Endothelial cell of umbilical vein (primary cell): ENCODE measurements at regions not wholly inside any gene's neighbourhood (a gene's known extent, or its start where the extent isn't known, plus 50 kb on each side); places are given as distances from the start of the nearest gene placed in this dataset.

ENCODE experiments used
- BruUV-seq: library from RNA; stranded (reverse); fragments of 400-500 nt; replicated peaks from 2 replicates; lab custom pipeline; 2021; lab: Mats Ljungman, UMichigan
- CTCF ChIA-PET: fragments of 300-600, 350-600 bp; sonication (Branson Sonifier 250); formaldehyde crosslinking; loops from one replicate; lab custom pipeline; 2021; ENCODE audit warnings: antibody characterized with exemption, inconsistent platforms; lab: Charles Lee
- POLR2A ChIA-PET: fragments of 300-600, 350-600 bp; sonication (Branson Sonifier 250); formaldehyde crosslinking; loops from one replicate; lab custom pipeline; 2021; ENCODE audit warnings: antibody characterized with exemption, inconsistent platforms; lab: Charles Lee
- DNase-seq: peaks from one replicate; pipeline ENCODE4 v3.0.0-alpha.2; 2011; ENCODE audit warnings: low read depth, low spot score
- FAIRE-seq: peaks from 2 replicates; lab custom pipeline; 2011; peaks lifted over from hg19 to GRCh38; lab: Jason Lieb, UNC
- H2AFZ ChIP-seq: 2 replicates; pipeline ENCODE4 v1.6.0; 2012; ENCODE audit warnings: low read depth, low read length, control low read depth, inconsistent platforms
- H3K27ac ChIP-seq: 2 replicates; pipeline ENCODE4 v1.5.1; 2011; ENCODE audit warnings: low read depth, mild to moderate bottlenecking, control low read depth, low read length, moderate library complexity; ENCODE audit not compliant: insufficient read depth
- H3K27me3 ChIP-seq, 2 experiments: 2 replicates each; pipeline versions ENCODE4 v1.6.0 to v1.6.1; 2011; ENCODE audit warnings: low read length in 2 of 2, mixed read lengths in 1 of 2; ENCODE audit not compliant: control insufficient read depth in 2 of 2, insufficient read depth in 2 of 2
- H3K36me3 ChIP-seq, 2 experiments: 2 replicates in 1 of 2; 3 replicates in 1 of 2; pipeline ENCODE4 v1.5.1; 2011; ENCODE audit warnings: low read length in 2 of 2, mild to moderate bottlenecking in 1 of 2, moderate library complexity in 1 of 2; ENCODE audit not compliant: control insufficient read depth in 2 of 2, insufficient read depth in 2 of 2; ENCODE audit errors: extremely low read depth in 1 of 2
- H3K4me1 ChIP-seq: 3 replicates; pipeline ENCODE4 v1.5.1; 2011; ENCODE audit warnings: mild to moderate bottlenecking, low read length; ENCODE audit not compliant: control insufficient read depth, insufficient read depth; ENCODE audit errors: extremely low read depth
- H3K4me2 ChIP-seq: 2 replicates; pipeline ENCODE4 v1.6.1; 2011; ENCODE audit warnings: low read length, control low read depth, mixed read lengths; ENCODE audit not compliant: insufficient read depth
- H3K4me3 ChIP-seq, 3 experiments: fragments of 200-600 bp in 1 of 3; sonication (generic), shearing (Covaris generic) in 1 of 3; replicated peaks in 1 of 3; 2 replicates each; pipeline ENCODE4 v1.5.1; 2011 to 2016; ENCODE audit warnings: control low read depth in 3 of 3, low read length in 3 of 3, mild to moderate bottlenecking in 2 of 3, inconsistent platforms in 1 of 3, low read depth in 1 of 3, moderate library complexity in 1 of 3; ENCODE audit not compliant: insufficient read depth in 1 of 3
- H3K79me2 ChIP-seq: 2 replicates; pipeline ENCODE4 v1.6.0; 2012; ENCODE audit warnings: low read length, inconsistent platforms; ENCODE audit not compliant: control insufficient read depth, insufficient read depth
- H3K9ac ChIP-seq: replicated peaks from 2 replicates; pipeline ENCODE3; 2011; ENCODE audit warnings: low read length, control low read depth; ENCODE audit not compliant: insufficient read depth; ENCODE audit errors: extremely low read depth
- H3K9me1 ChIP-seq: replicated peaks from 3 replicates; pipeline ENCODE4 v1.6.0; 2011; ENCODE audit warnings: mild to moderate bottlenecking, low read length; ENCODE audit not compliant: control insufficient read depth, insufficient read depth; ENCODE audit errors: extremely low read depth
- H3K9me3 ChIP-seq: replicated peaks from 2 replicates; pipeline ENCODE4 v1.5.1; 2012; ENCODE audit warnings: low read length, inconsistent platforms; ENCODE audit not compliant: control insufficient read depth, insufficient read depth
- H4K20me1 ChIP-seq: replicated peaks from 2 replicates; pipeline ENCODE3; 2011; ENCODE audit warnings: mild to moderate bottlenecking, low read length; ENCODE audit not compliant: control insufficient read depth, insufficient read depth; ENCODE audit errors: extremely low read depth
- CTCF ChIP-seq, 2 donors: IDR thresholded peaks; 1 replicate in 1 of 2; 2 replicates in 1 of 2; pipeline ENCODE4 v1.5.1; 2011; ENCODE audit warnings: low read length in 2 of 2, mild to moderate bottlenecking in 2 of 2, moderate library complexity in 2 of 2, control low read depth in 1 of 2, inconsistent platforms in 1 of 2, low read depth in 1 of 2; ENCODE audit not compliant: insufficient read depth in 1 of 2; ENCODE audit errors: extremely low read depth in 1 of 2
- EZH2 ChIP-seq: IDR thresholded peaks from 2 replicates; pipeline ENCODE4 v1.6.1; 2012; ENCODE audit warnings: borderline replicate concordance, low read depth, mild to moderate bottlenecking, moderate library complexity, low read length, inconsistent platforms; ENCODE audit not compliant: severe bottlenecking
- FOS ChIP-seq: IDR thresholded peaks from 2 replicates; pipeline ENCODE4 v1.6.1; 2011; ENCODE audit warnings: mild to moderate bottlenecking, low read length, moderate library complexity, borderline replicate concordance; ENCODE audit not compliant: insufficient read depth
- GATA2 ChIP-seq: IDR thresholded peaks from 2 replicates; pipeline ENCODE4 v1.7.0; 2011; ENCODE audit warnings: low read depth, mild to moderate bottlenecking, moderate library complexity, mixed read lengths, low read length; ENCODE audit not compliant: insufficient read length, insufficient read depth
- JUN ChIP-seq: IDR thresholded peaks from 2 replicates; pipeline ENCODE4 v1.6.1; 2011; ENCODE audit warnings: borderline replicate concordance, low read depth; ENCODE audit not compliant: insufficient read length, insufficient read depth
- MAX ChIP-seq: IDR thresholded peaks from 2 replicates; pipeline ENCODE4 v1.6.1; 2011; ENCODE audit not compliant: insufficient read depth, insufficient read length
- MYC ChIP-seq: IDR thresholded peaks from one replicate; pipeline ENCODE4 v1.6.1; 2011; ENCODE audit warnings: mild to moderate bottlenecking, low read depth, low read length
- POLR2A ChIP-seq: IDR thresholded peaks from 2 replicates; pipeline ENCODE4 v1.6.1; 2012; ENCODE audit warnings: low read depth, mild to moderate bottlenecking, control low read depth, low read length
- POLR2AphosphoS5 ChIP-seq: IDR thresholded peaks from 2 replicates; pipeline ENCODE4 v1.6.1; 2012; ENCODE audit warnings: low read depth, mild to moderate bottlenecking, control low read depth, low read length, moderate library complexity; ENCODE audit not compliant: insufficient read depth
- dilution Hi-C: fragments of 300-500 bp; cut with MboI; formaldehyde crosslinking; loops from one replicate; pipeline ENCODE4 v1.15.0; 2019; ENCODE audit warnings: low sequenced_read_pairs; ENCODE audit not compliant: extremely low pct_ligation_motif_present
- intact Hi-C: fragments of 100-400 bp; cut with micrococcal nuclease; formaldehyde crosslinking; loops from one replicate; pipeline ENCODE4 v1.10.0; 2022

GRCh38 chr7:51927738-51928137, 611.1 kb upstream of the COBL start:
- Histone ChIP-seq H3K4me1 (no peaks in the 10 kb centered on the region), H3K4me3 (no peak overlapping the region), H3K9me1 (no peaks in the 10 kb centered on the region), H3K79me2 (no peaks in the 10 kb centered on the region), H4K20me1 (no peaks in the 10 kb centered on the region), H3K36me3 (no peaks in the 10 kb centered on the region), H3K9me3 (no peaks in the 10 kb centered on the region), H3K9ac (no peak overlapping the region), H3K4me2 (no peak overlapping the region), H3K27me3 (no peaks in the 10 kb centered on the region), H2AFZ (no peak overlapping the region), H3K27ac (no peak overlapping the region)
- TF ChIP-seq GATA2: no peak
- no peak for TF ChIP-seq FOS
- TF ChIP-seq EZH2: no peak
- TF ChIP-seq POLR2AphosphoS5: no peak
- TF ChIP-seq CTCF (IDR thresholded peaks at IDR 0.05; ENCODE audit: extremely low read depth in 1 of 2, insufficient read depth in 1 of 2, low read depth in 1 of 2, low read length in 2 of 2): no peak
- no peak for TF ChIP-seq POLR2A
- no peak for TF ChIP-seq JUN
- TF ChIP-seq MAX: no peak
- no peak for TF ChIP-seq MYC
- intact Hi-C loops (no loop called here), dilution Hi-C loops (no loop called here)
- POLR2A ChIA-PET: no interaction called here
- FAIRE-seq: no peak
- no TSS peak for BruUV-seq
- DNase-seq: no peak
- CTCF ChIA-PET: no interaction called here
